ENCODE measurements at regions not wholly inside any gene's neighbourhood (a gene's known extent, or its start where the extent isn't known, plus 50 kb on each side); places are given as distances from the start of the nearest gene placed in this dataset.

DNA sequence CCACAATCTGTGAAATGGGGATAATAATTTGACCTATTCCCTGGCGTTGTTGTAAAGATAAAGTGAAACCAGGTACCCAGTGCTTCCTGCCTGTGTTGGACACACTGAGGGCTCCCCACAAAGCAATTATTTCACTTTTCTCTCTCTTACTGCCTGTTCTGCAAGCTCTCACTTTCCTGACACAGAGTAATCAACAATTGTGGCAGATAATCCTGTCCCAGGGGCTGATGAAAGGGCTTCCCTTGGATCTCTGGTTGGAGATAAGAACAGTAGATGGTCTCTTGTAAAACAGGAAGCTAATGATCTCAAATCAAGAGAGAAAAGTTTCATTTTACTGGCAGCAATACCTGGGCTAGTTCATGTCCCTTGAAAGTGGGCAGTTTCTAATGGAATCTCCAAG, 190.4 kb upstream of the EPHA4 start (continued):
- TF ChIP-seq, protein P1, sequence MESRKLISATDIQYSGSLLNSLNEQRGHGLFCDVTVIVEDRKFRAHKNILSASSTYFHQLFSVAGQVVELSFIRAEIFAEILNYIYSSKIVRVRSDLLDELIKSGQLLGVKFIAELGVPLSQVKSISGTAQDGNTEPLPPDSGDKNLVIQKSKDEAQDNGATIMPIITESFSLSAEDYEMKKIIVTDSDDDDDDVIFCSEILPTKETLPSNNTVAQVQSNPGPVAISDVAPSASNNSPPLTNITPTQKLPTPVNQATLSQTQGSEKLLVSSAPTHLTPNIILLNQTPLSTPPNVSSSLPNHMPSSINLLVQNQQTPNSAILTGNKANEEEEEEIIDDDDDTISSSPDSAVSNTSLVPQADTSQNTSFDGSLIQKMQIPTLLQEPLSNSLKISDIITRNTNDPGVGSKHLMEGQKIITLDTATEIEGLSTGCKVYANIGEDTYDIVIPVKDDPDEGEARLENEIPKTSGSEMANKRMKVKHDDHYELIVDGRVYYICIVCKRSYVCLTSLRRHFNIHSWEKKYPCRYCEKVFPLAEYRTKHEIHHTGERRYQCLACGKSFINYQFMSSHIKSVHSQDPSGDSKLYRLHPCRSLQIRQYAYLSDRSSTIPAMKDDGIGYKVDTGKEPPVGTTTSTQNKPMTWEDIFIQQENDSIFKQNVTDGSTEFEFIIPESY (IDR thresholded peaks at IDR 0.05; ENCODE audit: extremely low read depth, insufficient replicate concordance, low read length) = no peak
- TF ChIP-seq CEBPB (IDR thresholded peaks at IDR 0.05; ENCODE audit: low read depth) = no peak

DNA sequence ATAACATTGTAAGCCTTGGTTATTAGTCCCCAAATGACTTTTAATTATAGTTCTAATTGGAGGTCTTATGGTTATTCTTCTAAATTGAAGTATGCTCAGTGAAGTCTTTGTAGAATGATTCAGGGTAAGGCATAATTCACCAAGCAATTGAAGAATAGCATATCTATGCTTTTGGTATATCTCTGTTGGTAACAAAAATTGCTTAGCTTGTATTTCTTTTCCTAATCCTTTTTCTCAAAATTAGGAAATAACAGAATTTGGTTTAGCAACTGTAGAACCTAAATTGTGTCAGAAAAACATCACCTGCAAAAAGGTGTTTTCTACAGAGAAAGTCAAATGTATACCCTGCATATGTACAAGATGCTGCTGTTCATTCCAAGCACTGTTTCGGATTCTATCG, 189.2 kb upstream of the EPHA4 start:
- no peak overlapping the region for H3K4me3 ChIP-seq (replicated peaks in 1 of 2; ENCODE audit: low read depth in 1 of 2, low read length in 2 of 2)
- no peaks in the 10 kb centered on the region for H4K20me1 ChIP-seq (ENCODE audit: insufficient read depth)
- CTCF ChIA-PET = no interaction called here
- RAD21 ChIA-PET (ENCODE audit: low non-redundant PET in 1 of 2, low total read pairs in 2 of 2, uncharacterized antibody in 2 of 2, unreplicated experiment in 2 of 2) = no interaction called here
- no peaks in the 10 kb centered on the region for H3K9me3 ChIP-seq (ENCODE audit: control insufficient read depth in 1 of 2, insufficient read depth in 1 of 2, low read depth in 1 of 2, low read length in 2 of 2)
- H3K27me3 ChIP-seq (ENCODE audit: insufficient read depth, low read length) = peaks cover 7% of the 10 kb centered on the region; the same call in 1 of the 2 replicates
- BruUV-seq (replicated peaks) = no TSS peak
- H3K4me1 ChIP-seq (ENCODE audit: control insufficient read depth in 1 of 2, insufficient read depth in 2 of 2, low read length in 2 of 2) = no peaks in the 10 kb centered on the region
- intact Hi-C loops (cut with micrococcal nuclease) = no loop called here
- no peak overlapping the region for H3K9ac ChIP-seq (ENCODE audit: low read length)
- ATAC-seq = no peak
- no peaks in the 10 kb centered on the region for H3K36me3 ChIP-seq (ENCODE audit: control insufficient read depth in 1 of 2, insufficient read depth in 2 of 2, low read length in 2 of 2)
- POLR2A ChIA-PET = no interaction called here
- no peaks in the 10 kb centered on the region for H3K79me2 ChIP-seq (ENCODE audit: insufficient read depth, low read length)
- H3K27ac ChIP-seq (ENCODE audit: low read depth, low read length) = no peak overlapping the region
- no peaks in the 10 kb centered on the region for H3K9me2 ChIP-seq (ENCODE audit: insufficient read depth)
- H2AFZ ChIP-seq (ENCODE audit: low read depth, low read length, poor library complexity, severe bottlenecking) = no peak overlapping the region
- H3K4me2 ChIP-seq (ENCODE audit: low read length) = no peak overlapping the region
- DNase-seq (ENCODE audit: low read depth, low spot score) = no peak
- TF ChIP-seq ZFX (IDR thresholded peaks at IDR 0.05) (no peak), ATF3 (IDR thresholded peaks at IDR 0.05) (no peak), POLR2AphosphoS5 (IDR thresholded peaks at IDR 0.05; ENCODE audit: low read depth, low read length) (no peak), TCF7L2 (IDR thresholded peaks at IDR 0.05; ENCODE audit: borderline replicate concordance, extremely low read depth, insufficient read depth, insufficient read length) (no peak), REST (IDR thresholded peaks at IDR 0.05; ENCODE audit: low read depth) (no peak), EGR1 (IDR thresholded peaks at IDR 0.05; ENCODE audit: low read depth) (no peak), SIN3A (IDR thresholded peaks at IDR 0.05; ENCODE audit: low read depth) (no peak), POLR2A (IDR thresholded peaks at IDR 0.05; ENCODE audit: borderline replicate concordance, extremely low read depth, insufficient read depth, insufficient read length) (no peak), EZH2phosphoT487 (IDR thresholded peaks at IDR 0.05; ENCODE audit: borderline replicate concordance) (no peak), CEBPB (IDR thresholded peaks at IDR 0.05; ENCODE audit: low read depth) (no peak), ELF1 (IDR thresholded peaks at IDR 0.05; ENCODE audit: borderline replicate concordance, low read depth) (no peak), CBX3 (IDR thresholded peaks at IDR 0.05; ENCODE audit: low read depth) (no peak), YY1 (IDR thresholded peaks at IDR 0.05; ENCODE audit: extremely low read depth, insufficient replicate concordance, low read depth, low read length) (no peak), CTCF (IDR thresholded peaks at IDR 0.05 in 2 of 3, conservative IDR thresholded peaks at IDR 0.05 in 1 of 3; ENCODE audit: borderline replicate concordance in 1 of 3, insufficient read depth in 1 of 3, low read depth in 2 of 3, low read length in 2 of 3) (no peak)
- TF ChIP-seq, protein P1 (IDR thresholded peaks at IDR 0.05; ENCODE audit: extremely low read depth, insufficient replicate concordance, low read length) = no peak

Data from HCT116 (cell line).